Loucy (cell line): ENCODE measurements at regions not wholly inside any gene's neighbourhood (a gene's known extent, or its start where the extent isn't known, plus 50 kb on each side); places are given as distances from the start of the nearest gene placed in this dataset.

Experiments
- H2AFZ ChIP-seq: fragments of 200-600 bp; sonication (generic); 2 replicates; pipeline ENCODE4 v1.6.0; 2016; ENCODE audit warnings: antibody characterized with exemption, mild to moderate bottlenecking, low read length, moderate library complexity
- H3F3A ChIP-seq: fragments of 200-600 bp; 2 replicates; pipeline ENCODE4 v1.6.0; 2016; ENCODE audit warnings: antibody characterized with exemption, low read depth, mild to moderate bottlenecking
- H3K27me3 ChIP-seq: fragments of 200-600 bp; sonication (generic); 2 replicates; pipeline ENCODE4 v1.6.1; 2014; ENCODE audit warnings: low read length, mild to moderate bottlenecking; ENCODE audit not compliant: insufficient read depth, poor library complexity, severe bottlenecking
- H3K36me3 ChIP-seq: fragments of 200-600 bp; sonication (generic); 2 replicates; pipeline ENCODE4 v1.6.1; 2016; ENCODE audit warnings: low read length; ENCODE audit not compliant: insufficient read depth
- H3K4me1 ChIP-seq: fragments of 200-600 bp; sonication (generic); 2 replicates; pipeline ENCODE4 v1.5.1; 2014; ENCODE audit warnings: low read length, mild to moderate bottlenecking; ENCODE audit not compliant: insufficient read depth, poor library complexity, severe bottlenecking
- H3K4me2 ChIP-seq: fragments of 200-600 bp; sonication (generic); 2 replicates; pipeline ENCODE4 v1.6.0; 2014; ENCODE audit warnings: antibody characterized with exemption, low read length, low read depth, mild to moderate bottlenecking; ENCODE audit not compliant: poor library complexity, severe bottlenecking
- H3K4me3 ChIP-seq: fragments of 200-600 bp; sonication (generic); 2 replicates; pipeline ENCODE4 v1.5.1; 2014; ENCODE audit warnings: low read length, mild to moderate bottlenecking, mixed read lengths; ENCODE audit not compliant: poor library complexity, severe bottlenecking
- H3K79me2 ChIP-seq: fragments of 200-600 bp; sonication (generic); 2 replicates; pipeline ENCODE4 v1.6.1; 2014; ENCODE audit warnings: low read length; ENCODE audit not compliant: insufficient read depth
- H3K9ac ChIP-seq: fragments of 200-600 bp; sonication (generic); 2 replicates; pipeline ENCODE4 v1.6.0; 2014; ENCODE audit warnings: mild to moderate bottlenecking, low read depth, low read length, moderate library complexity; ENCODE audit not compliant: poor library complexity, severe bottlenecking
- H3K9me2 ChIP-seq: fragments of 200-600 bp; sonication (generic); replicated peaks from 2 replicates; pipeline ENCODE4 v1.6.1; 2016; ENCODE audit warnings: low read depth, low read length, mixed read lengths
- H3K9me3 ChIP-seq: fragments of 200-600 bp; sonication (generic); 2 replicates; pipeline ENCODE4 v1.6.1; 2014; ENCODE audit warnings: mild to moderate bottlenecking, antibody characterized with exemption, low read length, low read depth; ENCODE audit not compliant: insufficient read depth
- H4K20me1 ChIP-seq: fragments of 200-600 bp; sonication (generic); 2 replicates; pipeline ENCODE4 v1.6.0; 2014; ENCODE audit warnings: antibody characterized with exemption, low read length, mild to moderate bottlenecking; ENCODE audit not compliant: insufficient read depth, poor library complexity, severe bottlenecking
- CTCF ChIP-seq: fragments of 200-600 bp; sonication (generic); conservative IDR thresholded peaks from 2 replicates; pipeline ENCODE4 v1.5.1; 2014; ENCODE audit warnings: mild to moderate bottlenecking, antibody characterized with exemption, low read length
- EZH2phosphoT487 ChIP-seq: fragments of 200-600 bp; IDR thresholded peaks from 2 replicates; pipeline ENCODE4 v1.6.1; 2018; ENCODE audit warnings: antibody characterized with exemption, mild to moderate bottlenecking, moderate library complexity, borderline replicate concordance

GRCh38 chr13:60334310-60334709 lies 62.7 kb upstream of the TDRD3 start:
- Histone ChIP-seq H3F3A (no peaks in the 10 kb centered on the region), H3K9ac (no peak overlapping the region), H3K4me1 (peaks cover 7% of the 10 kb centered on the region), H3K4me3 (no peak overlapping the region), H2AFZ (no peak overlapping the region), H3K4me2 (no peak overlapping the region), H3K9me2 (no peaks in the 10 kb centered on the region), H3K9me3 (peaks cover 5% of the 10 kb centered on the region; the same call in 1 of the 2 replicates), H3K27me3 (no peaks in the 10 kb centered on the region), H4K20me1 (no peaks in the 10 kb centered on the region), H3K79me2 (no peaks in the 10 kb centered on the region), H3K36me3 (no peaks in the 10 kb centered on the region)
- TF ChIP-seq CTCF (no peak), EZH2phosphoT487 (no peak)

GRCh38 chr13:60335531-60335930 lies 61.5 kb upstream of the TDRD3 start:
- Histone ChIP-seq H3K4me2 (no peak overlapping the region), H4K20me1 (no peaks in the 10 kb centered on the region), H2AFZ (no peak overlapping the region), H3K4me1 (peaks cover 7% of the 10 kb centered on the region), H3K36me3 (no peaks in the 10 kb centered on the region), H3K9ac (no peak overlapping the region), H3K79me2 (no peaks in the 10 kb centered on the region), H3K4me3 (no peak overlapping the region), H3K9me2 (no peaks in the 10 kb centered on the region), H3K27me3 (no peaks in the 10 kb centered on the region), H3F3A (no peaks in the 10 kb centered on the region), H3K9me3 (peaks cover 5% of the 10 kb centered on the region; the same call in 1 of the 2 replicates)
- TF ChIP-seq CTCF, result peak; percentile 81
- no peak for TF ChIP-seq EZH2phosphoT487

GRCh38 chr13:60338754-60339153 lies 58.3 kb upstream of the TDRD3 start:
- H3K9me3 ChIP-seq, result no peaks in the 10 kb centered on the region
- H3K79me2 ChIP-seq, result no peaks in the 10 kb centered on the region
- H3K27me3 ChIP-seq, result no peaks in the 10 kb centered on the region
- no peak overlapping the region for H3K4me2 ChIP-seq
- TF ChIP-seq CTCF (no peak), EZH2phosphoT487 (no peak)
- H3K36me3 ChIP-seq, result no peaks in the 10 kb centered on the region
- no peaks in the 10 kb centered on the region for H3F3A ChIP-seq
- no peak overlapping the region for H2AFZ ChIP-seq
- H4K20me1 ChIP-seq, result no peaks in the 10 kb centered on the region
- H3K9ac ChIP-seq, result no peak overlapping the region
- no peak overlapping the region for H3K4me3 ChIP-seq
- H3K4me1 ChIP-seq, result peaks cover 7% of the 10 kb centered on the region
- no peaks in the 10 kb centered on the region for H3K9me2 ChIP-seq
